GM04503 (cell line): ENCODE measurements at regions not wholly inside any gene's neighbourhood (a gene's known extent, or its start where the extent isn't known, plus 50 kb on each side); places are given as distances from the start of the nearest gene placed in this dataset.
A peak's percentile ranks its signal among the peaks of the same experiment; 100 is the strongest.
"Not testable (repeated sequence)": the region's sequence is repeated elsewhere in the genome, so short reads cannot be mapped to it uniquely, and the experiment has no call there.

Experiments used
- DNase-seq: peaks from one replicate; pipeline ENCODE4 v3.0.0-alpha.2; 2012; ENCODE audit warnings: low read depth

DNA sequence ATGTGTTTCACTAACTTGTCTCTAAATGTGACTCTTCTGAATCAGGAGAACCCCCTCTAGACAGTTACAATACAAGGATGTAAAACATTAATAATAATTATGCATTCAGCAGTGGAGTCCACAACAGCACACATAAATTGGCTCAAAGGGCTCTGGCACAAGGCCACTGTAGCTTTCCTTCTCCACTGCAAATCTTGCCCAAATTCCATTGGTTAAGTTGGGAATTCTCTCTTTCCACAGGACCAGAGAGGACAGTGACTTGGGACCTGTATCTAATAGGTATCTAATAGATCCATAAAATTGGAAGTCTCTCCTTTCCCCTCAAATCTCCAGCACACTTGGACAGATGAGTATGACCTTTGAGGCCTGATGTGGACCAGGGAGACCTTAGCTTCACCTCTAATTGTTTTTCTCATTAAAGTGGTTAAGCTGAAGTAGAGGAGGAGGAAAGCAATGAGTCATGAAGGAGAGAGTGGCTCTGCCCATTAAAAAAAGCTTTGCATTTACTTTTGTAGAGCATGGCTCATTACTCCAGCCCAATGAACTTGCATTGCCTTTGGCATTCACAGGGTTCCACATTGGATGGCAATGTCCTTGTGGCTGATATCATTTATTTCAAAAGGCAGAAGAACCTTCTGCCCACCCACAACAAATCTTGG, 72.3 kb upstream of the SH3RF1 start:
- DNase-seq, result no peak

- no peak for DNase-seq
Observed at GRCh38 chr4:169342159-169342860, 71.6 kb upstream of the SH3RF1 start.

DNA sequence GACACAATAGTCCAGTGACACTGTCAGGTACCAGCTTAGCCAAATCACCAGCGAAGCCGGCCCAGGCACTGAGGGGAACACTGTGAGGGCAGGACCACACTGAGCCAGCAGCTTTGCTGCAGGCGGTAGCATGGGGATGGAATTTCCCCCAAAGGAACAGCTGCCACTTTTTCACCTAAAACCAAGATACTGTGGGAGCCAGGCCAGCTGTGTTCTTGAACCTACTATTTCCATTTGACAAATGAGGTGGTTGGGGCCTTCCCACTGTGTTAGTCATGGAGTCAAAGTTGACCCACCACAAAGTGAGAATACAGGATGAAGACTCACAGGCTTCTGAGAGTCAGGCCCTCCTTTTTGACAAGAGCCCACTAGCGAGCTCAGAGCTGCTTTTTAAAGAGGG, 70.7 kb upstream of the SH3RF1 start:
- no peak for DNase-seq

- DNase-seq, result no peak
Observed at GRCh38 chr4:169340834-169341233, 70.1 kb upstream of the SH3RF1 start.

GRCh38 chr4:169338241-169338640, 67.5 kb upstream of the SH3RF1 start:
- peak; percentile 53 for DNase-seq

DNA sequence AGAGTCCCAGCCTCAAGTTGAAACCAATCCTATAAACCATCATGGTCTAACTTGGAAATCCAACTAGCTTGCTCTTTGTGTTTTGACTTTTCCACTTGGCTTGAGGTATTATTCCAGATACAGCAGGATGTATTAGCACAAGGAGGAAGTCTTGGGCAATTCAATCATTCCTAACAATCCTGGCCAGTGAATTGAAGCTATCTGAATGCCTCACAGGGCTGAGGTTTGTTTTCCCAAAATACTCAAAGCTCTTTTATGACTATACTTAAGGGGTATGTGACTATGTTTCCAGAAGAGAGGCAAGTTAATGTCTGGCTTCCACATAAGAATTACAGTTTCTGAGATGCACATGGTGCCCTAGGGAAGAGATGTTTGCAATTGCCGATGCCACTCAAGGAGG, 66.8 kb upstream of the SH3RF1 start:
- peak; percentile 97 for DNase-seq

DNA sequence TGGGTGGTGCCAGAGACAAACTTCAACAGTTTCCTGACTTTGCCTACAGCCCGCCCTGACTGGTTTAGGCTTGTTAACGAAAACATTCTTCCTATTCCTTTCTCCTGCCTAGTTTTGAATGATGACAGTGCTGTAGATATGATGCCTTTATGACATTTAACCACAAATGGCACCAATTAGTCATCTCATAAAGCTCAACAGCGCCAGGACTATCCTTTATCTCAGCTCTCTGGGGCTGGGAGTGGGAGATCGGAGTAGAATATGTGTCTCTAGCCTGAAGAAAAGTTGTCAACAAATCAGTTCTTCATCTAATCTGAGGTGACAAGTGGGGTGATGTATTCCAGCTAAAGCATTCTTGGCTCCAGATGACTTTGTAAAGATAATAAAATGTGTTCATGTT, 64.6 kb upstream of the SH3RF1 start:
- peak; percentile 57 for DNase-seq

DNA sequence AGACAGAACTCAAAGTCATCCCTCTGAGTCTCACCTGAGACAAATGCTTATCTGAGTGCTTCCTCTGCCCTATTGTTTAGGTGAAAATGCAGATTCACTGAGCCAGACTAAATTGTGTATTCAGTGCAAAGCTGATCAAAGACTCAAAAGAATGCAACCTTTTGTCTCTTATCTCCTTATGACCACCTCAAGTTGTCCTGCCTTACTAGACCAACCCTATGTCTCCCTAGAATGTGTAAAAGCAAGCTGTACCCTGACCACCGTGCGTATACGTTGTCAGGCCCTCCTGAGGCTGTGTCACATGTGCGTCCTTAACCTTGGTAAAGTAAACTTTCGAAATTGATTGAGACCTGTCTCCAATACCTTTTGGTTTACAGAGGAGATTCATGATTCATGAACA, 63.6 kb upstream of the SH3RF1 start:
- DNase-seq, result no peak

DNA sequence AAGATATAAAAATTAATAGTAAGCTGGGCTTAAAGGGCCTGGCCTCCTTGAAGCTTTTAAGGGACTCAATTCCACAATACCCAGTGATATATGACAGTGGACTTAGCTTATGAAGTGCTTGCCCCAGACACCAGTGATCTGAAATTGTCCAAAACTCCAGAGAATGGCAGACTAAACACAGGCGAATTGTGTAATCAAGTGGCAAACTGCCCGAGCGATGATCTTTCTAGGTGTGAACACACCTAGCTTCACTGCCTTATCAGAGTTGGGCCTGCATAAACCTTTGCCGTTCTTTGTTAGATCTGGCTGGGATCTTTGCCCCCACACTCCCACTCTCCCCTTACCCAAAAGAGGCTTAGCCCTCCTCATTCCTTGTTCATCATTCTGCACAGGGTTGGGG, 62.5 kb upstream of the SH3RF1 start:
- no peak for DNase-seq

DNA sequence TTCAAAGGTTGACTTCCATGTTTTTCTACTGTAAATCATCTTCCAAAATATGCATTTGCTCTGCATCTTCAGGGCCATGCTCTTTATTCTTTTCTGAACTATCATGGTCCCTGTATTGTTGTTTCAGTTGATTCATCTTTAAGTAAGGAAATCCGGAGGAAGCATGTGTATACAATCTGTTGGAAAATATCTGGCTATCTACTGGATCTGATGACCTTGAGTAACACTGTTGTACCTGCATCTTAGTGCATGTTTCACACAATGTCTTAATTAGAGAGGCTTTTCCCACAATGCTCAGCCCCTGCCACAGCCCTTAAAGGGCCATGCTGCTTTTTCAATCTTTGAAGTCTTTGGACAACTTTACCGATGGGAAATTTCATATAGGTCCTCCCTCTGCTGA, 61.8 kb upstream of the SH3RF1 start:
- no peak for DNase-seq

DNA sequence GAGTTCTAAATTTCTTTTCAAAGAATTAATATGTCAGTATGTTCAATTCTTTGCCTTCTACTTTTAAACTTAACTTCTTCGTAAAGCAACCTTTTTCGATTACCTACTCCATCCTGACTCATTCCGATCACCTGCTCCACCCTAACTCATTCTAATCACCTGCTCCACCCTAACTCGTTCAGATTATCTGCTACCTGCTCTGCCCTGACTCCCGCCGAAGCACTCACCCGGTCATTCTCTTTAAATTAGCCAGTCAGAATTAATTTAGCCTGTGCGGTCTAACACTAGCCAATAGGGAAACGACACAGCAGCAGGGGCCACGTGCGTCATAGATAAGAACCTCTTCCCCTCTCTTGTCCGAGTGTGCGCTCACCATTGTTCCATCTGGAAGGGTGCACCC, 60.1 kb upstream of the SH3RF1 start:
- DNase-seq, result no peak

DNA sequence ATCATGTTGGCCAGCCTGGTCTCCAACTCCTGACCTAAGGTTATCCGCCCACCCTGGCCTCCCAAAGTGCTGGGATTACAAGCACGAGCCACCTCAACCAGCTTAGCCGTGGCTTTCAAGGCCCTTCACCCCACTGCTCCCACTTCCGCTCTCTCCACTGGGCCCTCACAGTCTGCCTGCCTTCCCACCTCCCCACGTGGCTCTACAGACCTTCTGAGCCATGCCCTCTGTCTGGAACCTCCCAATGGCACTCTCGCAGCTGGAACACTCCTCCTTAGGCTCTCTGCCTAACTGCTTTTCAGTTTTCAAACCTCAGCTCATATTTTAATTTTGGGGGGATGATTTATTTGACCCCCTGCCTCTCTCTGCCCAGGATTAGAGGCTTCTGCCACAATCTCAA, 59.3 kb upstream of the SH3RF1 start:
- DNase-seq, result no peak

DNA sequence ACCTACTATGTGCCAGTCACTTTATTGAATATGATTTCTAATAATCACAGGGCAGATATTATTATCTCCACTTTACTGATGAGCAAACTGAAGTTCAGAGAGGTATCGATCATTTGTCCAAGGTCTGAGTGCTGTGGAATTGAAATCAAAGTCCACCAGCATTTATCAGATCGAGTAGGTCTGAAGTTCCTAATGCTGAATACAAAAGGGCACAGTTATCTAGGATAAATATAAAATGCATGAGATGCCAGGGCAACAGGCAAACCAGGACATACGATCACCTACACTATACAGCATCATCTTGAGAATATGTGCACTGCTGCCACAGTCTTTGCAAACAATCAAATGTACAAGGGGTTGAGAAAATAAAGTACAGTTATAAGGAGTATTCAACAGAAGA, 57.2 kb upstream of the SH3RF1 start:
- no peak for DNase-seq

DNA sequence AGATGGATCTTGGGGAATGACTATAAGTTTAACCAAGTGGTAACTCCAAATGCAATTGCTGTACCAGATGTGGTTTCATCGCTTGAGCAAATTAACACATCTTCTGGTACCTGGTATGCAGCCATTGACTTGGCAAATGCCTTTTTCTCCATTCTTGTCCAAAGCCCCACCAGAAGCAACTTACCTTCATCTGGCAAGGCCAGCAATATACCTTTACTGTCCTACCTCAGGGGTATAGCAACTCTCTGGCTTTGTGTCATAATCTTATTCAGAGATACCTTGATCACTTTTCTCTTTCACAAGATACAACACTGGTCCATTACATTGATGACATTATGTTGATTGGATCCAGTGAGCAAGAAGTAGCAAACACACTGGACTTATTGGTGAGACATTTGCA, 53.2 kb upstream of the SH3RF1 start:
- not testable (repeated sequence) for DNase-seq

DNA sequence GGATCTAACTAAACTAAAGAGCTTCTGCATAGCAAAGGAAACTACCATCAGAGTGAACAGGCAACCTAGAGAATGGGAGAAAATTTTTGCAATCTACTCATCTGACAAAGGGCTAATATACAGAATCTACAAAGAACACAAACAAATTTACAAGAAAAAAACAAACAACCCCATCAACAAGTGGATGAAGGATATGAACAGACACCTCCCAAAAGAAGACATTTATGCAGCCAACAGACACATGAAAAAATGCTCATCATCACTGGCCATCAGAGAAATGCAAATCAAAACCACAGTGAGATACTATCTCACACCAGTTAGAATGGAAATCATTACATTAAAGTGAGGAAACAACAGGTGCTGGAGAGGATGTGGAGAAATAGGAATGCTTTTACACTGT, 52.1 kb upstream of the SH3RF1 start:
- not testable (repeated sequence) for DNase-seq
